ENCODE measurements at regions not wholly inside any gene's neighbourhood (a gene's known extent, or its start where the extent isn't known, plus 50 kb on each side); places are given as distances from the start of the nearest gene placed in this dataset.

GRCh38 chr3:76405196-76405595, 619.8 kb upstream of the ZNF717 start:
- Histone ChIP-seq H3K27me3 (ENCODE audit: insufficient read depth, poor library complexity, severe bottlenecking) (no peaks in the 10 kb centered on the region), H3K27ac (replicated peaks) (no peak overlapping the region), H3K4me3 (replicated peaks; ENCODE audit: insufficient read depth, low read length) (no peak overlapping the region)
- TF ChIP-seq POLR2AphosphoS5 (IDR thresholded peaks at IDR 0.05; ENCODE audit: low read depth) (no peak), SPI1 (IDR thresholded peaks at IDR 0.05; ENCODE audit: borderline replicate concordance, low read depth) (no peak), CTCF (IDR thresholded peaks at IDR 0.05; ENCODE audit: insufficient read depth, low read length) (no peak), GABPA (IDR thresholded peaks at IDR 0.05; ENCODE audit: low read depth) (no peak)
- TF ChIP-seq, protein P1, sequence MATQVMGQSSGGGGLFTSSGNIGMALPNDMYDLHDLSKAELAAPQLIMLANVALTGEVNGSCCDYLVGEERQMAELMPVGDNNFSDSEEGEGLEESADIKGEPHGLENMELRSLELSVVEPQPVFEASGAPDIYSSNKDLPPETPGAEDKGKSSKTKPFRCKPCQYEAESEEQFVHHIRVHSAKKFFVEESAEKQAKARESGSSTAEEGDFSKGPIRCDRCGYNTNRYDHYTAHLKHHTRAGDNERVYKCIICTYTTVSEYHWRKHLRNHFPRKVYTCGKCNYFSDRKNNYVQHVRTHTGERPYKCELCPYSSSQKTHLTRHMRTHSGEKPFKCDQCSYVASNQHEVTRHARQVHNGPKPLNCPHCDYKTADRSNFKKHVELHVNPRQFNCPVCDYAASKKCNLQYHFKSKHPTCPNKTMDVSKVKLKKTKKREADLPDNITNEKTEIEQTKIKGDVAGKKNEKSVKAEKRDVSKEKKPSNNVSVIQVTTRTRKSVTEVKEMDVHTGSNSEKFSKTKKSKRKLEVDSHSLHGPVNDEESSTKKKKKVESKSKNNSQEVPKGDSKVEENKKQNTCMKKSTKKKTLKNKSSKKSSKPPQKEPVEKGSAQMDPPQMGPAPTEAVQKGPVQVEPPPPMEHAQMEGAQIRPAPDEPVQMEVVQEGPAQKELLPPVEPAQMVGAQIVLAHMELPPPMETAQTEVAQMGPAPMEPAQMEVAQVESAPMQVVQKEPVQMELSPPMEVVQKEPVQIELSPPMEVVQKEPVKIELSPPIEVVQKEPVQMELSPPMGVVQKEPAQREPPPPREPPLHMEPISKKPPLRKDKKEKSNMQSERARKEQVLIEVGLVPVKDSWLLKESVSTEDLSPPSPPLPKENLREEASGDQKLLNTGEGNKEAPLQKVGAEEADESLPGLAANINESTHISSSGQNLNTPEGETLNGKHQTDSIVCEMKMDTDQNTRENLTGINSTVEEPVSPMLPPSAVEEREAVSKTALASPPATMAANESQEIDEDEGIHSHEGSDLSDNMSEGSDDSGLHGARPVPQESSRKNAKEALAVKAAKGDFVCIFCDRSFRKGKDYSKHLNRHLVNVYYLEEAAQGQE (IDR thresholded peaks at IDR 0.05; ENCODE audit: insufficient replicate concordance, low read depth): no peak
- no peak for DNase-seq (ENCODE audit: low read depth in 1 of 2, low spot score in 1 of 2)

GRCh38 chr3:76410762-76411281, 625.5 kb upstream of the ZNF717 start:
- Histone ChIP-seq H3K27ac (replicated peaks) (no peak overlapping the region), H3K27me3 (ENCODE audit: insufficient read depth, poor library complexity, severe bottlenecking) (no peaks in the 10 kb centered on the region)
- TF ChIP-seq POLR2AphosphoS5 (IDR thresholded peaks at IDR 0.05; ENCODE audit: low read depth) (no peak), GABPA (IDR thresholded peaks at IDR 0.05; ENCODE audit: low read depth) (no peak), SPI1 (IDR thresholded peaks at IDR 0.05; ENCODE audit: borderline replicate concordance, low read depth) (no peak), CTCF (IDR thresholded peaks at IDR 0.05; ENCODE audit: insufficient read depth, low read length) (no peak)
- TF ChIP-seq, protein P1 (IDR thresholded peaks at IDR 0.05; ENCODE audit: insufficient replicate concordance, low read depth): no peak

GRCh38 chr3:76415384-76415783, 624.5 kb upstream of the ROBO2 start:
- Histone ChIP-seq H3K4me3 (replicated peaks; ENCODE audit: insufficient read depth, low read length) (no peak overlapping the region), H3K27me3 (ENCODE audit: insufficient read depth, poor library complexity, severe bottlenecking) (no peaks in the 10 kb centered on the region), H3K27ac (replicated peaks) (no peak overlapping the region)
- no peak for DNase-seq (ENCODE audit: low read depth in 1 of 2, low spot score in 1 of 2)
- TF ChIP-seq, protein P1 (IDR thresholded peaks at IDR 0.05; ENCODE audit: insufficient replicate concordance, low read depth): no peak
- no peak for TF ChIP-seq SPI1 (IDR thresholded peaks at IDR 0.05; ENCODE audit: borderline replicate concordance, low read depth)
- TF ChIP-seq POLR2AphosphoS5 (IDR thresholded peaks at IDR 0.05; ENCODE audit: low read depth): no peak
- TF ChIP-seq GABPA (IDR thresholded peaks at IDR 0.05; ENCODE audit: low read depth): no peak
- no peak for TF ChIP-seq CTCF (IDR thresholded peaks at IDR 0.05; ENCODE audit: insufficient read depth, low read length)

More at GRCh38 chr3:76410762-76411281, 625.5 kb upstream of the ZNF717 start:
- no peak overlapping the region for H3K4me3 ChIP-seq (replicated peaks; ENCODE audit: insufficient read depth, low read length)
- DNase-seq (ENCODE audit: low read depth in 1 of 2, low spot score in 1 of 2): no peak

All from HL-60 (cell line).